HG03095 (cell line): ENCODE measurements at regions not wholly inside any gene's neighbourhood (a gene's known extent, or its start where the extent isn't known, plus 50 kb on each side); places are given as distances from the start of the nearest gene placed in this dataset.
"Not testable (repeated sequence)": the region's sequence is repeated elsewhere in the genome, so short reads cannot be mapped to it uniquely, and the experiment has no call there.

Experiments
- ATAC-seq: cut with Tn5 transposase; IDR thresholded peaks from one replicate; pipeline ENCODE4 v1.9.1; 2021; ENCODE audit warnings: moderate library complexity; ENCODE audit not compliant: unreplicated experiment

DNA sequence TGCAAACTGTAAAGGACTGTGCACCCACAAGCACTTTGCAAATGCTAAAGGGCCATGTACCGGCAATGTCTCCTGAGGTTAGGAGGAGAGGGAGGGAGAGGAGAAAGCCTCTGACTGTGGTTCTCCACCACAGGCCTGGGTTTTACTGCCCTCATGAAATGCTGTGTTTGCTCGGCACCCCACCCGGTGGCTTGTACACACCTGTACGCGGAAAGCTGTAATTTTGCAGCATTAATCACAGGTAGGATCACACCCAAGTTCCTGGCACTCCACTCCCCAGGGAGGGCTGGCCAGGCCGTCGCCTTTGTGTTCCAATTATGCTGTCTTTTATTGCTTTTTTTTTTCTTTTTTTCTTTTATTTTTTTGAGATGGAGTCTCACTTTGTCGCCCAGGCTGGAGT lies 78.5 kb upstream of the MYL10 start:
- ATAC-seq: no peak

DNA sequence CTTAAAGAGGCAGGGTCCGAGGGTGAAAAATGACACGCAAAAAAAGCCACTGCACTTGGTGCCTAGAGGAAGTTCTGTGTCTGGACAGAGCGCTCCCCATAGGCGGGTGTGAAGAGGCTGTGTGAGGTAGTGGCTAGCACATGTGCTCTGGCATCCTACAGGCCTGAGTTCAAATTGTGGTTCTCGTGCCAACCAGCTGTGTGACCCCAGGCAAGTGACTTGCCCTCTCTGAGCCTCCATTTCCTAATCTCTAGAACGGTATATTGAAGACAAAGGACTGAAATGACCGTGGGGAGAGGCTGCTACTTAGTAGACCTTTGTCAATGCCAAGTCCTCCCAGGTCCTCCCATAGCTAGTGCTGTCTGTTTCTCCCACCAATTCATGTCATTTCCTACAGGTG lies 79.1 kb upstream of the MYL10 start:
- no peak for ATAC-seq

DNA sequence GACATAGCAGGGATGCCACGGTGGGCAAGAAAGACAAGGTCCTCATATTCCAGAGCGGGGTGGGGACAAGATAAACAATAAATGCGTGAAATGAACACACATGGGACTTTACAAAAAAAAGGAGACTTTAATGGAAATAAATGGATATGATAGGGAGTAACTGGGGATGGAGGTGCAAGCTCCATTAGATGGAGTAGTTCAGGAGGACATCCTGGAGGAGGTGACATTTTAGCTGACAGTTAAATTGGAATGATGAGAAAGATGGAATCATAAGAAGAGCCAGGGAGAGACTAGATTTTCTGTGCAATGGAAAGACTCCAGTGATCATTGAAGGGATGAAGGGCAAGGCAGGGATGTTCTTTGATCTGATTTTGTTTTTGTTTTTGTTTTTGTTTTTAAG lies 83.6 kb upstream of the MYL10 start:
- no peak for ATAC-seq

DNA sequence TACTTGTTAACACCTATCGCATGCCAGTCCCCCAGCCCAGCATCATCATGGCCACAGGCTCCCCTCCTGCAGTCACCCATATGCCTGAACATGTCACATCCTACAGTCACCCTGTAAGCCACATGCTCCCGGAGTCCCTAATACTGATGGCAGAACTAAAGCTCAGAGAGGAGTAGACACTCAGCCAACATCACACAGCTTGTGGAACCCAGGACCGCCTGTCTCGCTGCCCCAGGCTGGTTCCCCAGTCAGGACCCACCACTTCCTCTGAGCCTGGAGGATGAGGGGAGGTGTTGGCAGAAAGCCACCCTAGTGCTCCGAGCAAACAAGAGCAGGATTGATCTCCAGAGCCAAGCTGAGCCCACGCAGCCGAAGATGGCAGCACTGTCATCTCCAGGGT lies 85.0 kb upstream of the MYL10 start:
- no peak for ATAC-seq

- no peak for ATAC-seq
Measured at GRCh38 chr7:101717628-101718357, 88.7 kb upstream of the MYL10 start.

- ATAC-seq: no peak
Measured at GRCh38 chr7:101718363-101719122, 89.4 kb upstream of the MYL10 start.

DNA sequence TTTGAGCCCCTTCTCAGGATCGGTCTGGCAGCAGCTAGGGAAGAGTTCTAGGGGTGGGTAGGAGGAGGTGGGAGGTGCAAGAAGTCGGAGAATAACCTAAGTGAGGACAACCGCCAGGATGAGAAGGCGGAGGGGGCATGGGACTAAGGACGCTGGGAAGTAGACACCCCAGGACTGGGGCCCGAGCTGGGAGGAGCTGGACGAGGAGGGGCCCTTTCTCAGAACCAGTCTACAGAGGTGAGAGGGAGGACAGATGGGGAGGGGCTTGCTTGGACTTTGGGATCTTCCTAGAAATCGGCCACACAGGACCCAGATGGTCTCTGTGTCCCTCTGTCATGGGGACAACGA lies 90.0 kb upstream of the MYL10 start:
- ATAC-seq: no peak

DNA sequence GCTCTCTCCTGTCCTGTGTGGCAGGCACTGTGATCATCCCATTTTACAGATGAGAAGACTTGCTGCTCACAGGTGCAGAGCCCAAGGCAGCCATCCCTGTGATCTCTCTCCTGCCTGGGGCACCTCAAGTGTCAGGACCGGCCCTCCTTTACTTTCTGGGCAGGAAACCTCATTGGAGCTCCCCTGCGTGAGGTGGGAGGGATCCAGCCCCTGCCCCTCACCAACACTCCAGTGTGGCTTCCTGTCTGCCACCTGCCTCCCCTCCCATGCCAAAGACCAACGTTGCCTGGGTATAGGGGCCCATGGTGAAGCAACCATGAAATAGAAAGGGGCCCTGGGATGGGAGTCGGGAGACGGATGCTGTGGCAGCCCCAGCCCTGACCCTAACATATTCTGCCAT lies 91.2 kb upstream of the MYL10 start:
- no peak for ATAC-seq

- no peak for ATAC-seq
Measured at GRCh38 chr7:101722247-101722646, 93.2 kb upstream of the MYL10 start.

GRCh38 chr7:101723835-101724234 lies 93.6 kb upstream of the CUX1 start:
- ATAC-seq: no peak

GRCh38 chr7:101724957-101725356 lies 92.5 kb upstream of the CUX1 start:
- ATAC-seq: no peak

- no peak for ATAC-seq
Measured at GRCh38 chr7:101725921-101726320, 91.5 kb upstream of the CUX1 start.

GRCh38 chr7:101727184-101727583 lies 90.2 kb upstream of the CUX1 start:
- ATAC-seq: no peak

GRCh38 chr7:101728128-101728527 lies 89.3 kb upstream of the CUX1 start:
- no peak for ATAC-seq

DNA sequence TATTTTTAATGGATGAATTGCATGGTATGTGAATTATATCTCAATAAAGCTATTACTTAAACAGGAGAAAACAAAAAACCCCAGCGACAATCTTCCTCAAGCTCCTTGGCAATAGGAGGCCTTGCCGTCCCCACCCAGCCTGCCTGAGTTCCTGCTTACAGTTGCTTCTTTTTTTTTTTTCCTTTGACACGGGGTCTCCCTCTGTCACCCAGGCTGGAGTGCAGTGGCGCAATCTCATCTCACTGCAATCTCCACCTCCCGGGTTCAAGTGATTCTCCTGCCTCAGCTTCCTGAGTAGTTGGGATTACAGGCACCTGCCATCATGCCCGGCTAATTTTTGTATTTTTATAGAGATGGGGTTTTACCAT lies 88.6 kb upstream of the CUX1 start:
- not testable (repeated sequence) for ATAC-seq

- ATAC-seq: no peak
Measured at GRCh38 chr7:101729241-101729883, 88.1 kb upstream of the CUX1 start.

DNA sequence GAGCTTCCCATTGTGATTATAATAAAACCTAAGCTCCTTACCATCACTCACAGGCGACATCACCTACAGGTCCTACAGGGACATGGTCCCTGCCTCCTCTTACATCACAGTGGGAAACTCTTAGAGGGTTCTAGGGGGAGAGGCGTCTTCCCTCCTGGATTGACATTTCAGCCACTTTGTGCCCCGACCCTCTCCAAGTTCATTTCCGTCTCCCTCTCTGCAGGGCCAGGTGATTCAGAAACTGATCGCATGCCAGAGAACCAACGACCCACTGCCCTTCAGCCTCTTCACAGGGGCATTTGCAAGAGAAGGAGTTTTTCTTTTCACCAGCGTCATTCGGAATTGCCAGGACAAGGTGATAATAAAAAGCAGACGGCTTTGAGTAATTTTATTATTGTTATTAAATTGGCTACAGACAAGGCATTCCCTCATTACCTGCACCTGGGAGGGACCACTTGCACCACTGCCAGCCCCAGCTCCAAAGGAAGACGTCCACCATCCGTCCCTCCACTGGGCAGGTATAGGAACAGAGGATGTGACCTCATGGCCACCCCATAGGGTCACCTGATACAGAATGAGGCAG lies 85.8 kb upstream of the CUX1 start:
- no peak for ATAC-seq

DNA sequence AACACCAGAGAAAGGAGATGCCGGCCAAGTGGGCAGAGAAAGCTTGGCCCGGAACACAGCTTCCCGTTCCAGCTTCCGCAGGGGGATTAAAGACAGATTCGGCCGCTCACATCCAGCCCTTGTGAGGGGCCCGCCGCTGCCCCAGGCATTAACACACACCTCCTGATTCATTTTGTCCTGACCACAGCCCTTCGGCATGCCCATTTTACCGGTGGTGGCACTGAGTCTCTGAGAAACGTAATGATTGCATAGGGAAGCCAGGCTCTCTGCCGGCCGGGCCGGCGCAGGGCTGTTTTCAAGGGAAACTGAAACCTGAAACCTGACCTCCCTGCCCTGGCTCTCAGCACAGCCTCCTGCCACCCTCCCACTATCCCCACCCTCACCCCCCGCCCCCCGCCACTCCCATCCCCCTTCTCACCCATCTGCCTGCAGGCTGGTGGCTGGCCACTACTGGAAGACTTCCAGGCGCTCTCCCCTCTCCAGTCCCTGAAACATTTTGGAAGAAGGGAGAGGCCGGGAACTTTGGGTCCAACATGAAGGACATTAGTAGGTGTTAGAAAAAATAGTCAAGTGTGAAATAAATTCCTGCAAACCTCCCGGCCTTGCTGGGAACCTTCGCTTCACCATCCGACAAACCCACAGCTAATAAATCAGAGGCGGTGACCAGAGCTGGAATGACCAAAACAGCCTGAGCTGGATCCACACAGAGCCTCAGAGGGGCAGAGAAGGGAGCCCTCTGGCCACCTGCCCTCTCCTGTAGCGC lies 83.5 kb upstream of the CUX1 start:
- ATAC-seq: no peak

DNA sequence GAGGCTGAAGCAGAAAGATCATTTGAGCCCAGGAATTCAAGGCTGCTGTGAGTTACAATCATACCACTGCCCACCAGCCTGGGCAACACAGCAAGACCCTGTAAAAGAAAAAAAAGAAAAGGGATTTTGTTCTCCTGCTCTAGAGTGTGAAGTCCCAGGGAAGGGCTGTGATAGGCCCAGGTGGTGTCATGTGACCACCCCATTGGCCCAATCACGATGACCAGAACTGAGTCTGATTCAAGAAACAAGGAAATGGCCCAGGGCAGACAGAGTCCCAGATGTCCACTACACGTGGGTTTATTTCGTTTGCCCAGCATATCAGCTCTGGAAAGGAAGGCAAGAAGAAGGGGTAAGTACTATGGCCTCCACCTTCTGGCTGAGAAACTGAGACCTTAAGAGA lies 81.3 kb upstream of the CUX1 start:
- no peak for ATAC-seq

- no peak for ATAC-seq
Measured at GRCh38 chr7:101739775-101740398, 77.5 kb upstream of the CUX1 start.
